Lower leg skin (tissue), 3 donors: ENCODE measurements at regions not wholly inside any gene's neighbourhood (a gene's known extent, or its start where the extent isn't known, plus 50 kb on each side); places are given as distances from the start of the nearest gene placed in this dataset.
"Not testable (repeated sequence)": the region's sequence is repeated elsewhere in the genome, so short reads cannot be mapped to it uniquely, and the experiment has no call there.

Source experiments
- POLR2A ChIP-seq, 2 donors: fragments of 450-650 bp; IDR thresholded peaks; one replicate each; pipeline ENCODE4 v1.6.1; 2016 to 2017; ENCODE audit warnings: antibody characterized with exemption in 2 of 2, mild to moderate bottlenecking in 1 of 2, moderate library complexity in 1 of 2
- TF ChIP-seq, protein P1 (sequence below), 3 donors: fragments of 450-650 bp; IDR thresholded peaks; one replicate each; pipeline ENCODE4 v1.5.1; 2016; ENCODE audit warnings: antibody characterized with exemption in 3 of 3, mild to moderate bottlenecking in 3 of 3, moderate library complexity in 2 of 3

DNA sequence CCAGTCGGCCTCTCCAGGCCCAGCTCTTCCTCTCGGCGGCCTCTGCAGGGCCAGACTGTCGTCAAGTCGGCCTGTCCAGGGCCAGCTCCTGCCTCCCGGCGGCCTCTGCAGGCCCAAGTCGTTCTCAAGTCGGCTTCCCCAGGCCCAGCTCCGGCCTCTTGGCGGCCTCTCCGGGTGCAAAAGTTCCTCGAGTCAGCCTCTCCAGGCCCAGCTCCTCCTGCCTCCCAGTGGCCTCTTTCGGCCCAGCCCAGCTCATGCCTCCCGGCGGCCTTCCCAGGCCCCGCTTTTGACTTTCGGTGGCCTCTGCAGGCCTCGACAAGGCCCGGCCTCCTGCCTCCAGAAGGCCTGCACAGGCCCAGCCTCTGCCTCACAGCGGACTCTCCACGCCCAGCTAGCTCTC is 51.7 kb upstream of the METTL14 start:
- not testable (repeated sequence) for TF ChIP-seq POLR2A (IDR thresholded peaks at IDR 0.05)
- TF ChIP-seq, protein P1, sequence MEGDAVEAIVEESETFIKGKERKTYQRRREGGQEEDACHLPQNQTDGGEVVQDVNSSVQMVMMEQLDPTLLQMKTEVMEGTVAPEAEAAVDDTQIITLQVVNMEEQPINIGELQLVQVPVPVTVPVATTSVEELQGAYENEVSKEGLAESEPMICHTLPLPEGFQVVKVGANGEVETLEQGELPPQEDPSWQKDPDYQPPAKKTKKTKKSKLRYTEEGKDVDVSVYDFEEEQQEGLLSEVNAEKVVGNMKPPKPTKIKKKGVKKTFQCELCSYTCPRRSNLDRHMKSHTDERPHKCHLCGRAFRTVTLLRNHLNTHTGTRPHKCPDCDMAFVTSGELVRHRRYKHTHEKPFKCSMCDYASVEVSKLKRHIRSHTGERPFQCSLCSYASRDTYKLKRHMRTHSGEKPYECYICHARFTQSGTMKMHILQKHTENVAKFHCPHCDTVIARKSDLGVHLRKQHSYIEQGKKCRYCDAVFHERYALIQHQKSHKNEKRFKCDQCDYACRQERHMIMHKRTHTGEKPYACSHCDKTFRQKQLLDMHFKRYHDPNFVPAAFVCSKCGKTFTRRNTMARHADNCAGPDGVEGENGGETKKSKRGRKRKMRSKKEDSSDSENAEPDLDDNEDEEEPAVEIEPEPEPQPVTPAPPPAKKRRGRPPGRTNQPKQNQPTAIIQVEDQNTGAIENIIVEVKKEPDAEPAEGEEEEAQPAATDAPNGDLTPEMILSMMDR (IDR thresholded peaks at IDR 0.05) = not testable (repeated sequence)
